ENCODE measurements at regions not wholly inside any gene's neighbourhood (a gene's known extent, or its start where the extent isn't known, plus 50 kb on each side); places are given as distances from the start of the nearest gene placed in this dataset.

DNA sequence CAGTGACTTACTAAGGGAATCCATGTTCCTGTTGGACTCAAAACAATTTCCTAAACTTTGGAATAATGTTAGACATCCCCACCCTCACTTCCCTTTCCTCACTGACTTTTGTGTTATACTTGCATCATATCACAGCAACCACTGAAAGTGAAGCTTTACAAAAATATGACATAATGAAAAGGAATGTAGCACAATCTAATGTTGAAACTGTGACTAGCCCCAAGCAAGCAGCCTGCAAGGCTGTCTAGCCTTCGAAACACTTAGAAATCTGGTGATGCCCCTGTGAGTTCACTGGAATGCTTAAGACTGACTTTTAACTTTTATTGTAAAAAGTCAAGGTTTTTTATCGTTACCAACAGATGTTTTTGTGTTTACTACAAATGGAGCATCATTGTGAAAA, 203.7 kb upstream of the ZNF385D start:
- no peak for TF ChIP-seq CEBPB (IDR thresholded peaks at IDR 0.05)
- TF ChIP-seq JUN (IDR thresholded peaks at IDR 0.05) = no peak
- TF ChIP-seq POLR2A (IDR thresholded peaks at IDR 0.05; ENCODE audit: low read length) = no peak
